GM18526 (cell line): ENCODE measurements at regions not wholly inside any gene's neighbourhood (a gene's known extent, or its start where the extent isn't known, plus 50 kb on each side); places are given as distances from the start of the nearest gene placed in this dataset.

ENCODE experiments used
- POLR2A ChIP-seq: IDR thresholded peaks from 3 replicates; pipeline ENCODE4 v1.6.1; 2011; ENCODE audit not compliant: insufficient read length; ENCODE audit errors: extremely low read depth

DNA sequence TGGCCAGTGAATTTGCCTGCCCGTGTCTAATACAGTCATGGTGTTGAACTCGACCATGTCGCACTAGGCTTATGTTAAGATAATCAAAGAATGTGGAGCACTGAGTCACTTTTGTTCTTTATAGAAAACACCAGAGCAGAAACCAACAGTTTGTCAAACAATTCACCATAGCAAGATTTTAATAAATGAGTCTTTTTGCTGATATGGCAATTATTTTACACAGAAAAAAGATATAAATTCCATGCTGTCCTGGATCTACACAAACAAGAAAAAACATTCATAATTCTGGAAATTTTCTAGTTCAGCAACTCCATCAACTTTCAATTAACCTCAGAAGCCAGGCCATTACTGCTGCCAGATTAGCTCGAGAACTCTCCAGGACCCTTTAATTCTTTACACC lies 208.9 kb downstream of the ZNF608 start:
- TF ChIP-seq POLR2A, result no peak

GRCh38 chr5:124537107-124537506 lies 209.3 kb downstream of the ZNF608 start:
- no peak for TF ChIP-seq POLR2A

DNA sequence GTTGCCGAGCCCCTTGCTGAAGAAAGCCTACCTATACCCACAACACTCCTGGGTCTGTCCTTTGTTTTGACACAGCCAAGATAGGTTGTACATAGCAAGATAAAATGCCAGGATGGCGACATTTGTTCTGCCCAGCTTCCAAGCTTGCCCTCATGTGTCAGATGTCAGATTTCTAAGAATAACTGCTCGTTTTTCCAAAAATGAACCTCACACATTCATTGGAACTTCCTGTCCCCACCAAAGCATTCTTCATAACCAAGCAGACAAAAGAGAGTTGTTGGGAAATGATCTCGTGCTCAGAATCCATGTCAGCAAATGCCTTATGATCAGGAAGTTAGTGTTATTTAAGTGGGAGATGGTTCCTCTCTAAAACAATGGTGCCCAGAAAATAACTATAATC lies 210.1 kb downstream of the ZNF608 start:
- TF ChIP-seq POLR2A, result no peak

- no peak for TF ChIP-seq POLR2A
These were observed 215.5 kb downstream of the ZNF608 start for GRCh38 chr5:124530916-124531315.

DNA sequence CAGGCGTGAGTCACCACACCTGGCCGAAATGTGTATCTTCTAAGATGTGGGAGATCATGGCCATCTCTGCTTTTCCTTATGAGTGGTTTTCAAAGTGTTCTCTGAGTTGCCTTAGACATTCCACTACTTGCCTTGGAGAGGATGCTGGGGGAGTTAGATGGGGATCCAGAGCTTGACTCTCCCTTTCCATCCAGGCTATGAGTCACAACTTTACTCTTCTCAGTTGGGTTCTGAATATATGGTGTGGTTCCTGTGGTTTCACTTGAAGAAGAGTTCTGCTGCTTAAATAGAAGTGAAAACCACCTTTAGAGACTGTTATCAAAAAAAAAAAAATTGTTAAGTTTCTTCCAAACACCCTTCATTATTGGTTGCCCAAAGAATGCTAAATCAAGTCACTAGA lies 217.6 kb downstream of the ZNF608 start:
- TF ChIP-seq POLR2A, result no peak

DNA sequence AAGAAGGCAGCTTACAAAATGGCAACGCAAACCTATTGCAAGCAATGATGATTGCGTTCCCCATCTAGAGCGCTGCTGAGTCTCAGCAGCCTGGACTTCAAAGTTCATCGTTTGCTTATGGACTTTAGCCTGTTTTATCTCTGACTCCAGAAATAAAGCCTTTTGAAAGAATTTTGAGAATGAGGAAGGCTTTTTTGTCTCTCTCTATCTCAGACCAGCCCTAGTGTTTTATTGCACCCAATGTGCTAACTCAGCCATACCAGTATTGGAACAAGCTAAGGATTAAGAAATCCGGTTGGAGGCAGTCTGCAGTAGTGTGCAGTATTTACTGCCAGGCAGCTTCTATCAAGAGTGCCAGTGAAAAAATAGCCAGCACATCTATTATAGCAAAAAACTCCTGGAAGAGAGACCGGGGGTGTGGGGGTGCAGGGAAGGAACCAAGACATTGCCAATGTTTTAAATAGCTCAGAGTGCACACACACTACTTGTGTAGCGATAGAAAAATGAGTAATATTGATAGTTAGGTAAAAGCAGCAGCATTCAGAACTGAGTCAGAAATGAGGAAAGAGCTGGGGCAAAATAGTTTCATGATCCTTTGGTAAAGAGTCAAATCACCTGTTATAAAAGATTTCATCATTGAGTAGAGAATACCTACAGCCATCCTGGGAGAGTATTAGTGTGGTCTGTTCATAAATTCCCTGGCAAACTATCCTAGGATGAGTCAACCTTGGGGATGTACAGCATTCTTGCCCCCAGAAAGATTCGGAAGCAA lies 219.0 kb downstream of the ZNF608 start:
- no peak for TF ChIP-seq POLR2A

DNA sequence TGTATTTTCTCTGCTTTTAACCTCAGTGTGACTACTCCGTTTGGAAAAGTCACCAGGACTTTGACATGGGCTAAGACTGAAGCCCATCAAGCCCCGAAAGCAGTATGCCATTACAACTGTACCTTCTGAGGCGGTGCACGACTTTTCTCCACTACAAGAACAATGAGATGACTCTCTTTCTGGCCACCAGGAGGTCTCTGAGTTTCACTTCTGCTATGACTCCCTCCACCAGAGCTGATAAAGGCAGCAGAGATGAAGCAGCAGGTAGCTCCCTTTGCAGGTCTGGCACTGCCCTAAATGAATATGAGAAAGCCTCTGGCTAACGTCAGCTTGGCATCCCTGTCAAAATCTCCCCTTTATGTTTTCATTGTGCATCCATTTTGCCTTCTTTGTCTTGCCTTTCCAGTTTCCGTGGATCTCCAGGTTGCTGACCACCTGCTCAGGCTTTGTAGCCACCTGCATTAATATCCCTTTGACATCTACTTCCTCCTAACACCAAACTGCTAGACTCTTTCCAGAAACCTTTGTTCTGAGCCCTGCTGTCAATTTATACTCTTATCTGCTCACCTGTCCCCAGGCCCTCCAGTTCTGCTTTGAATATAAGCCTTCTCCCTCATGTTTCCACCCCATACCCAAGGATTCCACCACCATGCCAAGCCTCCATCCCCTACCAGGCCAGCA lies 221.7 kb downstream of the ZNF608 start:
- no peak for TF ChIP-seq POLR2A

- no peak for TF ChIP-seq POLR2A
These were observed 222.5 kb downstream of the ZNF608 start for GRCh38 chr5:124523897-124524296.

DNA sequence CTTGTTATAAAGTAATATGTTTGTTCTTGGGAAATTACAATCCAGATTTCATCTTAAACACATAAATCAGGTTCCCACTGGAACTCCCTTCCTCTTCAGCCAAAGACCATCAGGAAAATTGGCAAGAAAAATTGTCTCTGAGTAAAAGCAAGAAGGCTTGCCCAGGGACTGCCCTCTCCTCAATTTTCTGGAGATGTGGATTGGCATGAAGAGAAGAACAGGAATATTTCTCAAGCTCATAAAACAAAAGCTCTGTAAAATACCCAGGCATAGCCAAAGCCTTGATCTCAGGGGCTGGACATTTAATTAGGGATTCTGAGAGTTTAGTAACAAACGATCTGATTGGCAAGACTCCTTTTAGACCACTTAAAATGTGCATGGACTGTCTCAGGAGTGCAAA lies 223.4 kb downstream of the ZNF608 start:
- no peak for TF ChIP-seq POLR2A

GRCh38 chr5:124521461-124522230 lies 224.8 kb downstream of the ZNF608 start:
- no peak for TF ChIP-seq POLR2A

DNA sequence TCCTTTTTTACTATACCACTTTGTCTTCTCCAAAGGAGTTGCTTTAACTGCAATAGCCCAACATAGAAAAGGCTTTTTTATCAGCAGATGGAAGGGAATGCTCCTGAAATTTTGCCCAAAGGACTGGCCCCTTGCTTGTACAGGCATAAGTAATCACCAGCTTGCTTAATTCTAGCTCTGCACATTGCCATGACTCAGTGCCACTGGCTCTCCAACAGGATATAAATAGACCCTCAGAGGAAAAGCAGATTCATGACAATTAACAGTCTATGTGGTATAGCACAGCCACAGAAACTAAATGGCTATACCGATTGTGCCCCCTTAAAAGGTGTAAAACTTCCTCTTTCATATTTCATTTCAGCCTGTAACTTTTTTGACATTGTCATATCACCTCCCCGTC lies 227.0 kb downstream of the ZNF608 start:
- no peak for TF ChIP-seq POLR2A

DNA sequence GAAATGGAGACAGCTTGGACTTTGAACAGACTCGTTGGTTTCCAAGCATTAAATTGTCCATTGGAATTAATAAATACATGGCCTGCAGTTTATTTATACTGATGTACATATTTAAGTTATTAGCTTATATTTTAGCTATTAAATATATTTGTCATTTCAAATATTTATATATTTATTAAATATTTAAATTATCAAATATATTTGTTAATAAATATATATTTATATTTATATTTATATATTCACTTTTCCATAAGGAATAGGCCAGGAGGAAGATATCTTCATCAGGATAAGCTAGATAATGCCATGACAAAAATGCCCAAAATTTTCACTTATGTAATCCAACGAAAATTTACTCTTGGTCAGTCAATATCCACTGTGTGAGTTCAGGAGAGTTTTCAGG lies 229.9 kb downstream of the ZNF608 start:
- TF ChIP-seq POLR2A, result no peak

DNA sequence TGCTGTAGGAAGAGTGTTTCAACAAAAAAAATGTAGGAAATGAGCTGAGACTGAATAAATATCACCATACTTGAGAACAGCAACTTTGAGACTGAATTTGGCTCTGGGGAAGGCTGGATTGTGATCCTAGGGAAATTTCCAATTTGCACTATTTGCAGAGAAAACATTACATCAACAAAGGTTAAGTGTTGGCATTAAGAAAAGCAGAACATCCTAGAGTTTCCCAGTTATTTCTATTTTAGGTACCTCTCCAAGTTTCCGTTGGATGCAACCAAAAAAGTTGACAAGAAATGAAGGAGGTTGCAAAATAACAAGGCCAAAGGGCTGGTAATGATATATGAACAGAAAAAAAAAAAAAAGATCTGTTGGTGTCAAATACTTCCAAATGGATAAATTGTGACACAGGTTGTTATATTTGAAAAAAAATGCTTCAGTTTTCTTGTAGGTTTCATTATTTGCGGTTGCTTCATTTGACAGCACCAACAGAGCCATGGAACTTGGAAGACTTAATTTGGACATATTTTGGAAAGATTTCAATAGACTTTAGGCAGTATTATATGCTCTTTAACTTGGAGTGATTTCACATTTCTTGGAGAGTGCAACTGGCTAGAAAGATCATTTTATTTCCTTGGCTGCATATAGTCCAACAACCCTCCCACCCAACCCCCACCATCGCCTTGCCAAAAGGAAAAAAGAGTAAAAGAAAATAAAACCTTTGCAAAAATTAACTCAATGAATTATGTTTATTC lies 230.8 kb downstream of the ZNF608 start:
- no peak for TF ChIP-seq POLR2A

- no peak for TF ChIP-seq POLR2A
These were observed 231.5 kb downstream of the ZNF608 start for GRCh38 chr5:124514956-124515355.

GRCh38 chr5:124512952-124513632 lies 233.3 kb downstream of the ZNF608 start:
- no peak for TF ChIP-seq POLR2A
